ENCODE measurements at regions not wholly inside any gene's neighbourhood (a gene's known extent, or its start where the extent isn't known, plus 50 kb on each side); places are given as distances from the start of the nearest gene placed in this dataset.

- H3K4me3 ChIP-seq (ENCODE audit: insufficient read depth, low read length, poor library complexity, severe bottlenecking), result no peak overlapping the region
- H3K9me2 ChIP-seq (replicated peaks; ENCODE audit: insufficient read depth, low read length), result no peaks in the 10 kb centered on the region
- H2AFZ ChIP-seq (ENCODE audit: low read depth, low read length, severe bottlenecking), result no peak overlapping the region
- no peak overlapping the region for H3K27ac ChIP-seq (ENCODE audit: low read depth, low read length)
- no peaks in the 10 kb centered on the region for H4K20me1 ChIP-seq (ENCODE audit: low read depth, low read length)
- TF ChIP-seq CTCF (IDR thresholded peaks at IDR 0.05; ENCODE audit: insufficient read depth, low read length, poor library complexity, severe bottlenecking), result no peak
- TF ChIP-seq EZH2phosphoT487 (conservative IDR thresholded peaks at IDR 0.05; ENCODE audit: low read length), result no peak
- no peaks in the 10 kb centered on the region for H3K79me2 ChIP-seq (ENCODE audit: insufficient read depth, low read length)
- no peaks in the 10 kb centered on the region for H3K9me3 ChIP-seq (ENCODE audit: insufficient read depth, low read length)
- H3K9ac ChIP-seq (ENCODE audit: low read length), result no peak overlapping the region
- no peaks in the 10 kb centered on the region for H3K36me3 ChIP-seq (ENCODE audit: low read length)
- no peaks in the 10 kb centered on the region for H3K27me3 ChIP-seq (ENCODE audit: low read length)
- H3K4me2 ChIP-seq (ENCODE audit: low read depth, low read length, poor library complexity, severe bottlenecking), result no peak overlapping the region
- no peaks in the 10 kb centered on the region for H3F3A ChIP-seq (ENCODE audit: insufficient read depth)
Observed at GRCh38 chr2:152846697-152847470, 128.5 kb downstream of the ARL6IP6 start.

- Histone ChIP-seq H3K9me3 (ENCODE audit: insufficient read depth, low read length) (no peaks in the 10 kb centered on the region), H3K4me2 (ENCODE audit: low read depth, low read length, poor library complexity, severe bottlenecking) (no peak overlapping the region), H3F3A (ENCODE audit: insufficient read depth) (no peaks in the 10 kb centered on the region), H3K27ac (ENCODE audit: low read depth, low read length) (no peak overlapping the region), H3K9me2 (replicated peaks; ENCODE audit: insufficient read depth, low read length) (no peaks in the 10 kb centered on the region), H3K79me2 (ENCODE audit: insufficient read depth, low read length) (no peaks in the 10 kb centered on the region), H4K20me1 (ENCODE audit: low read depth, low read length) (no peaks in the 10 kb centered on the region), H3K36me3 (ENCODE audit: low read length) (no peaks in the 10 kb centered on the region), H2AFZ (ENCODE audit: low read depth, low read length, severe bottlenecking) (no peak overlapping the region), H3K4me3 (ENCODE audit: insufficient read depth, low read length, poor library complexity, severe bottlenecking) (no peak overlapping the region), H3K9ac (ENCODE audit: low read length) (no peak overlapping the region), H3K27me3 (ENCODE audit: low read length) (no peaks in the 10 kb centered on the region)
- TF ChIP-seq CTCF (IDR thresholded peaks at IDR 0.05; ENCODE audit: insufficient read depth, low read length, poor library complexity, severe bottlenecking) (no peak), EZH2phosphoT487 (conservative IDR thresholded peaks at IDR 0.05; ENCODE audit: low read length) (no peak)
Observed at GRCh38 chr2:152835674-152836073, 117.3 kb downstream of the ARL6IP6 start.

GRCh38 chr2:152827944-152828343 is 109.5 kb downstream of the ARL6IP6 start:
- H3K4me2 ChIP-seq (ENCODE audit: low read depth, low read length, poor library complexity, severe bottlenecking), result no peak overlapping the region
- H3K36me3 ChIP-seq (ENCODE audit: low read length), result no peaks in the 10 kb centered on the region
- no peak overlapping the region for H3K9ac ChIP-seq (ENCODE audit: low read length)
- no peak overlapping the region for H3K27ac ChIP-seq (ENCODE audit: low read depth, low read length)
- no peaks in the 10 kb centered on the region for H3K79me2 ChIP-seq (ENCODE audit: insufficient read depth, low read length)
- TF ChIP-seq CTCF (IDR thresholded peaks at IDR 0.05; ENCODE audit: insufficient read depth, low read length, poor library complexity, severe bottlenecking) (no peak), EZH2phosphoT487 (conservative IDR thresholded peaks at IDR 0.05; ENCODE audit: low read length) (no peak)
- no peaks in the 10 kb centered on the region for H3K27me3 ChIP-seq (ENCODE audit: low read length)
- H3K9me2 ChIP-seq (replicated peaks; ENCODE audit: insufficient read depth, low read length), result no peaks in the 10 kb centered on the region
- H3K4me3 ChIP-seq (ENCODE audit: insufficient read depth, low read length, poor library complexity, severe bottlenecking), result no peak overlapping the region
- no peaks in the 10 kb centered on the region for H3F3A ChIP-seq (ENCODE audit: insufficient read depth)
- no peaks in the 10 kb centered on the region for H3K9me3 ChIP-seq (ENCODE audit: insufficient read depth, low read length)
- H2AFZ ChIP-seq (ENCODE audit: low read depth, low read length, severe bottlenecking), result no peak overlapping the region
- H4K20me1 ChIP-seq (ENCODE audit: low read depth, low read length), result no peaks in the 10 kb centered on the region

Data from SU-DHL-6 (cell line).